Ishikawa (cell line): ENCODE measurements at regions not wholly inside any gene's neighbourhood (a gene's known extent, or its start where the extent isn't known, plus 50 kb on each side); places are given as distances from the start of the nearest gene placed in this dataset.

ENCODE experiments used
- CEBPB ChIP-seq: IDR thresholded peaks from 2 replicates; pipeline ENCODE4 v1.6.1; 2012
- CREB1 ChIP-seq: IDR thresholded peaks from 2 replicates; pipeline ENCODE4 v1.6.1; 2012; ENCODE audit warnings: low read depth
- EGR1 ChIP-seq: IDR thresholded peaks from 2 replicates; pipeline ENCODE4 v1.6.1; 2012
- EP300 ChIP-seq: IDR thresholded peaks from 2 replicates; pipeline ENCODE4 v1.6.1; 2012; ENCODE audit warnings: borderline replicate concordance
- FOXM1 ChIP-seq: IDR thresholded peaks from 2 replicates; pipeline ENCODE4 v1.6.1; 2012; ENCODE audit warnings: low read depth, borderline replicate concordance
- MAX ChIP-seq: IDR thresholded peaks from 2 replicates; pipeline ENCODE4 v1.6.1; 2012
- NFIC ChIP-seq: IDR thresholded peaks from 2 replicates; pipeline ENCODE4 v1.6.1; 2012
- RAD21 ChIP-seq: IDR thresholded peaks from 2 replicates; pipeline ENCODE4 v1.6.1; 2012; ENCODE audit warnings: low read depth
- REST ChIP-seq: IDR thresholded peaks from 2 replicates; pipeline ENCODE4 v1.6.1; 2012; ENCODE audit warnings: low read depth, mild to moderate bottlenecking
- TAF1 ChIP-seq: IDR thresholded peaks from 2 replicates; pipeline ENCODE4 v1.6.1; 2012; ENCODE audit warnings: low read depth, mild to moderate bottlenecking
- TCF12 ChIP-seq: IDR thresholded peaks from 2 replicates; pipeline ENCODE4 v1.6.1; 2012; ENCODE audit warnings: low read depth
- TEAD4 ChIP-seq: IDR thresholded peaks from 2 replicates; pipeline ENCODE4 v1.6.1; 2012
- USF1 ChIP-seq: IDR thresholded peaks from 2 replicates; pipeline ENCODE4 v1.6.1; 2012
- YY1 ChIP-seq: IDR thresholded peaks from 2 replicates; pipeline ENCODE4 v1.6.1; 2012; ENCODE audit warnings: low read depth
- ZBTB7A ChIP-seq: IDR thresholded peaks from 2 replicates; pipeline ENCODE4 v1.6.1; 2012; ENCODE audit warnings: low read depth

- TF ChIP-seq TEAD4 (no peak), EP300 (no peak), FOXM1 (no peak), USF1 (no peak), YY1 (no peak), TCF12 (no peak), ZBTB7A (no peak), EGR1 (no peak), NFIC (no peak), CREB1 (no peak), MAX (no peak)
Observed at GRCh38 chr2:3054066-3054465, 323.6 kb downstream of the EIPR1 start.

GRCh38 chr2:3051266-3051665 is 326.4 kb downstream of the EIPR1 start:
- TF ChIP-seq TAF1: no peak
- TF ChIP-seq MAX: no peak
- TF ChIP-seq ZBTB7A: no peak
- no peak for TF ChIP-seq EGR1
- TF ChIP-seq FOXM1: no peak
- TF ChIP-seq YY1: no peak
- TF ChIP-seq TCF12: no peak
- no peak for TF ChIP-seq CEBPB
- TF ChIP-seq REST: no peak
- no peak for TF ChIP-seq EP300
- no peak for TF ChIP-seq RAD21
- no peak for TF ChIP-seq CREB1
- no peak for TF ChIP-seq NFIC

GRCh38 chr2:3046170-3046865 is 331.3 kb downstream of the EIPR1 start:
- TF ChIP-seq TEAD4 (no peak), NFIC (no peak), EP300 (no peak), MAX (no peak), YY1 (no peak), FOXM1 (no peak), CEBPB (no peak)

GRCh38 chr2:3045318-3045921 is 332.2 kb downstream of the EIPR1 start:
- no peak for TF ChIP-seq YY1

- no peak for TF ChIP-seq FOXM1
- TF ChIP-seq RAD21: no peak
- TF ChIP-seq EGR1: no peak
- no peak for TF ChIP-seq TEAD4
- no peak for TF ChIP-seq ZBTB7A
Observed at GRCh38 chr2:3044587-3045317, 332.9 kb downstream of the EIPR1 start.

GRCh38 chr2:3043726-3044125 is 333.9 kb downstream of the EIPR1 start:
- no peak for TF ChIP-seq RAD21
- TF ChIP-seq EGR1: no peak
- TF ChIP-seq TCF12: no peak
- TF ChIP-seq FOXM1: no peak
- no peak for TF ChIP-seq EP300
- no peak for TF ChIP-seq TEAD4
- TF ChIP-seq USF1: no peak
- no peak for TF ChIP-seq MAX
